GM19324 (cell line): ENCODE measurements at regions not wholly inside any gene's neighbourhood (a gene's known extent, or its start where the extent isn't known, plus 50 kb on each side); places are given as distances from the start of the nearest gene placed in this dataset.
"Not testable (repeated sequence)": the region's sequence is repeated elsewhere in the genome, so short reads cannot be mapped to it uniquely, and the experiment has no call there.

Source experiments
- ATAC-seq: cut with Tn5 transposase; IDR thresholded peaks from one replicate; pipeline ENCODE4 v1.9.1; 2021; ENCODE audit warnings: mild to moderate bottlenecking, moderate library complexity; ENCODE audit not compliant: unreplicated experiment, low FRiP score

GRCh38 chr15:84094720-84095119, 140.9 kb upstream of the GOLGA6L4 start:
- not testable (repeated sequence) for ATAC-seq

- not testable (repeated sequence) for ATAC-seq
Observed at GRCh38 chr15:84097053-84097452, 138.5 kb upstream of the GOLGA6L4 start.

- ATAC-seq = no peak
Observed at GRCh38 chr15:84098604-84099003, 137.0 kb upstream of the GOLGA6L4 start.

DNA sequence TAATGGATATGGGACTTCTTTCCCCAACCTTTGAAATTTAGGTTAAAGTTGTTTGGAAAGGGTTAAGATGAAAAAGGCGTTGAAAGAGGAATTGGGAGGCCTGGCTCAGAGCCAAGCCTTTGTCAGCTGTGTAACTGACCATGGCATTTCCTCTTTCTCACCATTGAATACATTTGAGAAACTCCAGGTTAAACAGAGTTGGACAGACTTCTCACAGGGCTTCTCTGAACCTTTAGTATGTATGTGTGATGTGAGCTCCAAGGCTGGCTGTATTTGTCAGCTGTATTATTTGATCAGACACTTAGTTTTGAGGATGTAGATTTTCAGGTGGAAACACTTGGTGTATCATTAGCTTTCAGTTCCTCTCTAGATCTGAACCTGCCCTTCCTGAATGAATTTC, 136.4 kb upstream of the GOLGA6L4 start:
- ATAC-seq = no peak

GRCh38 chr15:84103345-84103744, 132.2 kb upstream of the GOLGA6L4 start:
- ATAC-seq = no peak

DNA sequence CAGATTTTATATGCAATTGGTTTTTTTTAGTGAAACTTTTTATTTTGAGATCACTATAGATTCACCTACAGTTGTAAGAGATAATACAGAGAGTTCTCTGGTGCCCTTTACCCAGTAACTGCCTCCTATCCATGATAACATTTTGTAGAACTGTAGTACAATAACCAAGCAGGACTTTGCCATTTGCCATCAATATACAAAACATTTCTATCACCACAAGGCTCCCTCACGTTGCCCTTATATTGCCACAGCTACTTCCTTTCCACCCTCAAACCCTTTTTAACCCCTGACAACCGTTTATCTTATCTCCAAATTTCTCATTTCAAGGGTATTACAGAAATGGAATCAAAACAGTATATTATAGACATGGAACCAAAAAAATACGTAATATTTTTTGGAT, 130.7 kb upstream of the GOLGA6L4 start:
- ATAC-seq = no peak

DNA sequence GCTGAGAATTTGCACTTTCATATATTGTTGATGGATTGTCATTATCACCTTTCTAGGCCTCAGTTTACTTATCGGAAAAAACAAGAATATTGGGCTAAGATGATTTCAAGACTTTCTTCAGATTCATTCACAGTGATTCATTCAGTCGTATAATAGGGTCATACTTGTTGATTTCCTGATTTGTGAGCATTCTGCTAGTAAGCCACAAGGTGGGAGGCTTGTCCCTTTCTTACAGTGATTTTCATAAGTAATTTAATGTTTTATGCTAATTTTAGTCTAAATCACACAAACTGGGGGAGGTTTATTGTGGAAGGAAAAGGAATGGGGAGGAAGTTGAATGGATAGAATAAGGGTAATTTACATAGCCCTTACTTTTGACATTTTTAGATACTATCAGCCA, 126.8 kb upstream of the GOLGA6L4 start:
- no peak for ATAC-seq

DNA sequence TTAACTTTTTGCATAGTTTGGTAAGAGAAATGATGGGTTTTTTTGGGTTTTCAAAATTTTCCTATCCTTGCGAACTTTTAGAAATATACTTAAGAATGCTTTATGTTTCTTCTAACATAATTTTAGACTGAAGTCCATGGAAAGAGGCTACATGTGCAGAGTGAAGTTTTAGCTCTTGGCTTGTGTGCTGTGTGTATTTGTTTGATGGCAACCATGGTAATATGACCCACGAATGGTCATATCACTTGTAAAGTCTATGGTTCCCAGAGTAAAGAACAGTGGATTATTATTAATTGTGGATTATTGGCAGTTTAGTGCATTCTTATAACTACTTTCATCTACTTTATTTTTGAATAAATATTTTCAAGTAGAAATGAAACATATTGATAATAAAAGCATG, 124.0 kb upstream of the GOLGA6L4 start:
- ATAC-seq = no peak

DNA sequence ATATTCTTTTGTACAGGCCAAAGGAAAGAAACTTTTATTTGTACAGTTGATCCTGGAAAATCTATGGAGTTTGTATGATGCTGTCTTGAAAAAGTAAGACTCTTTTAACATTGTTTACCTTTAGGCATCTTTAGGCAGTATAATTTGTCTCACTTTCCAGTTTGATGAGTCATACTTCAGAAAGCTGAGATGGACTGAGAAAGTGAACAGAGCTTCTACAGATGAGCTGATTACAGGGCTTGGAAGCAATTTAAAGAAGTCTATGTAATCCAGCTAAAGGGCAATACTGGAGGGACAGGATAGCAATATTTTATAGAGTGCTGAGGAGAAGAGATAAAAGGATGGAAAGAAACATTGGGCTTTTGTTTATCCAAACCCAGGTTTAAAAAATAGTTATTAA, 123.5 kb upstream of the GOLGA6L4 start:
- ATAC-seq = no peak

- no peak for ATAC-seq
Observed at GRCh38 chr15:84113919-84114318, 121.7 kb upstream of the GOLGA6L4 start.

- ATAC-seq = not testable (repeated sequence)
Observed at GRCh38 chr15:84114680-84115079, 120.9 kb upstream of the GOLGA6L4 start.

- not testable (repeated sequence) for ATAC-seq
Observed at GRCh38 chr15:84119351-84119750, 116.2 kb upstream of the GOLGA6L4 start.

GRCh38 chr15:84120903-84121302, 114.7 kb upstream of the GOLGA6L4 start:
- ATAC-seq = not testable (repeated sequence)

GRCh38 chr15:84128706-84129105, 106.9 kb upstream of the GOLGA6L4 start:
- ATAC-seq = not testable (repeated sequence)

DNA sequence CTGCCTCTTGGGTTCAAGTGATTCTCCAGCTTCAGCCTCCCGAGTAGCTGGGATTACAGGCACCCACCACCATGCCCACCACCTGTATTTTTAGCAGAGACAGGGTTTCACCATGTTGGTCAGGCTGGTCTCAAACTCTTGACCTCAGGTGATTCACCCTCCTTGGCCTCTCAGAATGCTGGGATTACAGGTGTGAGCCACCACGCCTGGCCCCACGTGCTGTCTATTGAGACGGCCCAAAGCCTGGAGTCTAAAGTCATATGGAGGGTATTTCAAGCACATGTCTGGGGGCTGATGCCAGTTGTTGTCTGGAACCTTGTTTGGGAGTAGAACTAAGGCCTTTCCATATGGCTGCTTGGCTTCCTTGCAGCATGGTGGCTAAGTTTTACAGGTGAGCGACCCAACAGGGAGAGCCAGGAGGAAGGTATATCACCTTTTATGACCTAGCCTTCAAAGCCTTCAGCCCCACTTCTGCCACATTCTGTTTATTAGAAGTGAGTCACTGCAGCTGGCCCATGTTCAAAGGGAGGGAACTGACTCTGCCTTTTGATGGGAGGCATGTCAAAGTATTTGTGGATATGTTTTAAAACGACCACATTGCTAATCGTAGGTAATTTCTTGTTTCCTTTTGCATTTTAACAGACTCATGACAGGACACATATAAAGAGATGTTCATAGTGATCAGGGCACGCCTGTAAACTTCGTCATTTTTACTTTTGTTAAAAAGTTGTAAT, 105.3 kb upstream of the GOLGA6L4 start:
- ATAC-seq = not testable (repeated sequence)

GRCh38 chr15:84135931-84136456, 99.6 kb upstream of the GOLGA6L4 start:
- ATAC-seq = not testable (repeated sequence)

GRCh38 chr15:84142888-84143337, 92.7 kb upstream of the GOLGA6L4 start:
- peak; percentile 97 for ATAC-seq

DNA sequence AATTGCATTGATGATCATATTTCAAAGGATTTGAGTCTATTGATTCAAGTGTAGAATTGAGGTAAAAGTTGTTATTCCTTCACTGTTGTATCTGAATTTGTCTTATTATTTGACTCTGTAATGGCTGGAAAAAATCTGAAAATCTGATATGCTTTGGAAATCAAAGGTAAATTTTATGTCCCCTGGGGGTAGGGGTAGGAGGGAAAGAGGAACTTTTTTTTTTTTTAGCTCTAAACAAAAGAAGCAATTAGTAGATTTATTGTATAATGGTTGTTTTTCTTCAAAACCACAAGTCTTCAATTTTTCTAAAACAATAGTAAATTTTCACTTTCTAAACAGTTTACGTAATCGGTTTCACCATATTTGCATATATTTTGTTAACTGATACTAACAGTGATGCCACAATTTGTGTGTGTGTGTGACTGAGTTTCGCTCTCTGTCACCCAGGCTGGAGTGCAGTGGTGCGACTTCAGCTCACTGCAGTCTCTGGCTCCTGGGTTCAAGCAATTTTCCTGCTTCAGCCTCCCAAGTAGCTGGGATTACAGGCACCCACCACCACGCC, 91.7 kb upstream of the GOLGA6L4 start:
- ATAC-seq = no peak

GRCh38 chr15:84144946-84145345, 90.6 kb upstream of the GOLGA6L4 start:
- not testable (repeated sequence) for ATAC-seq

DNA sequence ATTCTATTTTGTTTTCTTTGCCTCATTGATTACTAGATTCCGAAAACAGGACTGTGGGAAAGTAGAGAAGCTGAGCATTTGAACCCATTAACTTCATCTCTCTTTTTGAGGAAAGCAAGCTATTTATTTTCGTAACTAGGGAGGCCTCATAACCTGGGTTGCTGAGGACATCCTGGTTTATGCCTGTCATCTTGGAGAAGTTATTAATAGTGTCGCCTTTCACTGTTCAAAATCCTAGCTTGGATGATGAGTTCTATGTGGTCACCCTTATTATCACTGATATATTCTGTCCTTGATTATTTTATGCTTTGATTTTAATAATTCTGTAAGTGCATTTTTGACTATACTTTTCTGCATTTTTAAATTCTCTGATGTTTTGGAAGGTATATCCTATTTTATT, 89.3 kb upstream of the GOLGA6L4 start:
- ATAC-seq = not testable (repeated sequence)

DNA sequence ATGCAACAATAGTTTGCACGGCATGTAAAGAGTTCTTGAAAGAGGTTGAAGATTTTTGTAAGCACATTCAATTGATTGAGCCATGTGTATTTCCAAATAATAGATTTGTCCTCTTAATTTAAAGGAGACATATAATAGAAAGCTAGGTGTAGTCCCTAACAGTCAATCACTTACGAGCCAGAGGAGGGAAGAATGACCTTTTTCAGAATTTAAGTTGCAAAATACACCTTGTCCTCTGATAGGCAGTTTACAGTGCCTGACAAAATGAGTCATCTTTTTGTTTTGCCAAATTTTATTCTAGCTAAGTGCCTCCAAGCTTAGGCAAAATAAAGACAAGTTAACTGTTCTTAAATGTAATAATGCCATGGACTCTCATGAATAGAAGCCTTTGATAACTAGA, 88.3 kb upstream of the GOLGA6L4 start:
- not testable (repeated sequence) for ATAC-seq
